DOHH2 (cell line): ENCODE measurements at regions not wholly inside any gene's neighbourhood (a gene's known extent, or its start where the extent isn't known, plus 50 kb on each side); places are given as distances from the start of the nearest gene placed in this dataset.

Source experiments
- H3F3A ChIP-seq: fragments of 200-600 bp; sonication (generic), shearing (Covaris generic); 2 replicates; pipeline ENCODE4 v1.6.0; 2016; ENCODE audit warnings: antibody characterized with exemption, mild to moderate bottlenecking; ENCODE audit not compliant: control insufficient read depth, insufficient read depth
- H3K27ac ChIP-seq: fragments of 200-600 bp; sonication (generic); 2 replicates; pipeline ENCODE4 v1.5.1; 2014; ENCODE audit warnings: low read depth, mild to moderate bottlenecking, low read length, moderate library complexity
- H3K27me3 ChIP-seq: fragments of 200-600 bp; sonication (generic); 2 replicates; pipeline ENCODE4 v1.6.1; 2014; ENCODE audit warnings: mild to moderate bottlenecking, low read length, mixed read lengths; ENCODE audit not compliant: control insufficient read depth
- H3K36me3 ChIP-seq: fragments of 200-600 bp; sonication (generic); 2 replicates; pipeline ENCODE4 v1.6.1; 2014; ENCODE audit warnings: mild to moderate bottlenecking, low read length, moderate library complexity, mixed read lengths; ENCODE audit not compliant: control insufficient read depth
- H3K4me1 ChIP-seq: fragments of 200-600 bp; sonication (generic); 2 replicates; pipeline ENCODE4 v1.6.1; 2014; ENCODE audit warnings: mild to moderate bottlenecking, low read length, mixed read lengths; ENCODE audit not compliant: control insufficient read depth
- H3K4me2 ChIP-seq: fragments of 200-600 bp; sonication (generic); 2 replicates; pipeline ENCODE4 v1.6.0; 2014; ENCODE audit warnings: mild to moderate bottlenecking, low read length, moderate library complexity
- H3K4me3 ChIP-seq: fragments of 200-600 bp; sonication (generic); 2 replicates; pipeline ENCODE4 v1.5.1; 2014; ENCODE audit warnings: mild to moderate bottlenecking, low read length, mixed read lengths
- H3K79me2 ChIP-seq: fragments of 200-600 bp; sonication (generic); 2 replicates; pipeline ENCODE4 v1.6.1; 2014; ENCODE audit warnings: mild to moderate bottlenecking, low read length, mixed read lengths; ENCODE audit not compliant: control insufficient read depth
- H3K9me2 ChIP-seq: fragments of 200-600 bp; sonication (generic); replicated peaks from 2 replicates; pipeline ENCODE4 v1.6.1; 2014; ENCODE audit warnings: mild to moderate bottlenecking, low read length, mixed read lengths; ENCODE audit not compliant: control insufficient read depth
- H3K9me3 ChIP-seq: fragments of 200-600 bp; sonication (generic); 2 replicates; pipeline ENCODE4 v1.6.1; 2014; ENCODE audit warnings: antibody characterized with exemption, low read length, mixed read lengths; ENCODE audit not compliant: control insufficient read depth, insufficient read depth
- H4K20me1 ChIP-seq: fragments of 200-600 bp; sonication (generic); 2 replicates; pipeline ENCODE4 v1.6.0; 2014; ENCODE audit warnings: low read depth, mild to moderate bottlenecking, antibody characterized with exemption, low read length, moderate library complexity; ENCODE audit not compliant: control insufficient read depth, insufficient read depth
- CTCF ChIP-seq: fragments of 200-600 bp; sonication (generic); IDR thresholded peaks from one replicate; pipeline ENCODE4 v1.5.1; 2014; ENCODE audit warnings: antibody characterized with exemption, mild to moderate bottlenecking, low read depth, low read length; ENCODE audit not compliant: poor library complexity, severe bottlenecking
- EZH2phosphoT487 ChIP-seq: fragments of 200-600 bp; sonication (generic); IDR thresholded peaks from 2 replicates; pipeline ENCODE4 v1.6.1; 2017; ENCODE audit warnings: borderline replicate concordance, mild to moderate bottlenecking, antibody characterized with exemption, low read length, moderate library complexity, mixed read lengths

- Histone ChIP-seq H3K27me3 (peaks cover 28% of the 10 kb centered on the region), H3K4me1 (no peaks in the 10 kb centered on the region)
These were observed 139.2 kb upstream of the ZMIZ1 start for GRCh38 chr10:78929541-78929940.

GRCh38 chr10:78931321-78932053 is 137.3 kb upstream of the ZMIZ1 start:
- no peaks in the 10 kb centered on the region for H3K79me2 ChIP-seq
- no peak overlapping the region for H3K4me3 ChIP-seq
- H3K4me1 ChIP-seq: no peaks in the 10 kb centered on the region
- no peaks in the 10 kb centered on the region for H4K20me1 ChIP-seq
- peaks cover 28% of the 10 kb centered on the region for H3K27me3 ChIP-seq
- no peaks in the 10 kb centered on the region for H3K36me3 ChIP-seq
- no peaks in the 10 kb centered on the region for H3K9me3 ChIP-seq
- H3K4me2 ChIP-seq: no peak overlapping the region
- no peak overlapping the region for H3K27ac ChIP-seq
- TF ChIP-seq EZH2phosphoT487: no peak
- no peak for TF ChIP-seq CTCF
- H3F3A ChIP-seq: no peaks in the 10 kb centered on the region
- H3K9me2 ChIP-seq: no peaks in the 10 kb centered on the region

More at GRCh38 chr10:78929541-78929940, 139.2 kb upstream of the ZMIZ1 start:
- no peak overlapping the region for H3K4me3 ChIP-seq
- no peaks in the 10 kb centered on the region for H3K79me2 ChIP-seq
- no peak overlapping the region for H3K27ac ChIP-seq
- no peak overlapping the region for H3K4me2 ChIP-seq
- TF ChIP-seq CTCF (no peak), EZH2phosphoT487 (no peak)
- H3K36me3 ChIP-seq: no peaks in the 10 kb centered on the region
- H3F3A ChIP-seq: no peaks in the 10 kb centered on the region
- H3K9me3 ChIP-seq: no peaks in the 10 kb centered on the region
- H4K20me1 ChIP-seq: no peaks in the 10 kb centered on the region
- H3K9me2 ChIP-seq: no peaks in the 10 kb centered on the region

GRCh38 chr10:78932054-78932386 is 136.7 kb upstream of the ZMIZ1 start:
- H3K27me3 ChIP-seq: peaks cover 28% of the 10 kb centered on the region
- TF ChIP-seq EZH2phosphoT487: no peak
- TF ChIP-seq CTCF: no peak
- H3K4me3 ChIP-seq: no peak overlapping the region
- H4K20me1 ChIP-seq: no peaks in the 10 kb centered on the region
- no peaks in the 10 kb centered on the region for H3K9me2 ChIP-seq
- no peaks in the 10 kb centered on the region for H3K9me3 ChIP-seq
- H3K27ac ChIP-seq: no peak overlapping the region
- no peaks in the 10 kb centered on the region for H3F3A ChIP-seq
- no peaks in the 10 kb centered on the region for H3K36me3 ChIP-seq
- H3K4me2 ChIP-seq: no peak overlapping the region
- H3K4me1 ChIP-seq: no peaks in the 10 kb centered on the region
- H3K79me2 ChIP-seq: no peaks in the 10 kb centered on the region
